ENCODE measurements at regions not wholly inside any gene's neighbourhood (a gene's known extent, or its start where the extent isn't known, plus 50 kb on each side); places are given as distances from the start of the nearest gene placed in this dataset.
A peak's percentile ranks its signal among the peaks of the same experiment; 100 is the strongest.
"Not testable (repeated sequence)": the region's sequence is repeated elsewhere in the genome, so short reads cannot be mapped to it uniquely, and the experiment has no call there.

DNA sequence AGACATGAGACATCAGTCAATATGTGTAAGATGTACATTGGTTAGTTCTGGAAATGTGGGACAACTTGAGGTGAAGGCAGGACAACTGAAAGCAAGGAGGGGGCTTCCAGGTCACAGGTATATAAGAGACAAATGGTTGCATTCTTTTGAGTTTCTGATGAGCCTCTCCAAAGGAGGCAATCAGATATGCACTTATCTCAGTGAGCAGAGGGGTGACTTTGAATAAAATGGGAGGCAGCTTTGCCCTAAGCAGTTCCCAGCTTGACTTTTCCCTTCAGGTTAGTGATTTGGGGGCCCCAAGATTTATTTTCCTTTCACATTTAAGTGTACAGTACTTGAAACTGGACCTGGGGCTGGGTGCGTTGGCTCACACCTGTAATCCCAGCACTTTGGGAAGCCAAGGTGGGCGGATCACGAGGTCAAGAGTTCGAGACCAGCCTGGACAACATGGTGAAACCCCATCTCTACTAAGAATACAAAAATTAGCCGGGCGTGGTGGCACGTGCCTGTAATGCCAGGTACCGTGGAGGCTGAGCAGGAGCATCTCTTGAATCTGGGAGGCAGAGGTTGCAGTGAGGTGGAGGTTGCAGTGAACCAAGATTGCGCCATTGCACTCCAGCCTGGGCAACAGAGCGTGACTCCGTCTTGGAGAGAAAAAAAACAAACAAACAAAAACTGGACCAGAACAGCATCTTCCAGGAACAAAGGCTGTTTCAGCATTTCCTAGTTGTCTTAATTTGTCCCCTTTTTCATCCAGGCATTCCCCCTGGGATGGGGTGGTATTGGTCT is 130.9 kb upstream of the ZNF746 start:
- not testable (repeated sequence) for DNase-seq

DNA sequence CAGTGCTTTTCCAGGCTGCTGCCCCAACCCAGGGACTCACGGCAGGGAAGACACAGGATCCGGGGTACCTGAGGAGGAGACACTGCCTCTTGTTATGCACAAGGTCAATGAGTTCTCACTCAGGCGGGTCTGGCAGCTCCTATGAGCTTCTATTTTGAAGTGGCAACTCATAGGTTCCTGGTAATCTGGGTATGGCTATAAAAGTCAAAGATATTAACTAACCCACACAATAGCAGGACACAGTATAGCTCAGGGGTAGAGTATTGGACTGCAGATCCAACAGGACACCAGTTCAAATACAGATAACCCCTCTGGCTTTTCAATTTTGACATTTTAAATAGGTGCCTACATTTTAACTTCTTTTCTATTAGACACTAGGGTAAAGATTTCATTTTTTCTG is 130.3 kb upstream of the ZNF746 start:
- no peak for DNase-seq

- no peak for DNase-seq
Measured at GRCh38 chr7:149626972-149627371, 129.4 kb upstream of the ZNF746 start.

DNA sequence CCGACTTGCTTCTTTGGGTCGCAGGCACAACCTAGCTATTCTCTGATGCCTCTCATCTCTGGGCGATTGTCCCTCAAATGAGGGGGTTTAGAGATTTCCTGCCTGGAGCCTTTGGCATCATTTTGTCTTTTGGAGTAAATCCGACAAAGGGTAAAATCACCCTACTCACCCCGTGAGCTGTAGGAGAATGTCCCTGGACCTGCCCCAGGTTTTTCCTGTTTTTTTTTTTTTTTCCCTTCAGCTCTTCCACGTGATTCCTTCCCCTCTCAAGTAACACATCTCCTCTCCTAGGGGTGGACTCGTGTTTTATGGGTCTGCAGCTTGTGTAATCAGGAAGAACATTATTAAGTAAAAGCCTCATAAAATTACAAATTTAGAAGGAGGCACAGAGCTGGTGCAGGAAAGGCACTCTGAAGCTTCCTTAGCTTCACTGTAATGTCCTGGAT is 128.4 kb upstream of the ZNF746 start:
- DNase-seq, result no peak

DNA sequence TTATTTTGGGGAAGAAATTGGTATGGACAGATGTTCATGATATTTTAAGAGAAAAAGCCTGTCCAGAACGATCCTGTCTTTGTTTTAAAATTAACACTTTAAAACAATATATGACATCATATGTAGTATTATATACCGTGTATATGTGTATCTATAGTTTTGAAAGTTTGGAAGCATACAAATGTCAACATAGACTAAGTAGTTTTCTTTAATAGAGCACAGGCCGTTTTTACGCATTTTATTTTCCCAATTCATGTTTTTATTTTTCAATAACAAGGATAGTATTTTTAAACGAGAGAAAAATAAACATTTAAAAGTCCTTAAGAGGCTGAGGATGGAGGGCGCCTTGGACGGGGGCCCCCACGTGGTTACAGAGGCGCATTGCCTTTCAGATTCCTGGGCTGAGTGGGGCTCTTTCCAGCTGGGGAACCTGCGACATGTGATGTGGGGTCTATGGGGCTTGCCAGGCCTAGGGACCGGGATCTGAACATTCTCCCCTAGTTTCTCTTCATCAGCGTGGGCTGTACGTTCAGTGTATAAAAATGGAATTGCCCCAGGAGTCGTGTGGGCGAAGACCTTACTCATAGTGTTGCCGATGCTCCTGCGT is 127.8 kb upstream of the ZNF746 start:
- peak; percentile 48 for DNase-seq

DNA sequence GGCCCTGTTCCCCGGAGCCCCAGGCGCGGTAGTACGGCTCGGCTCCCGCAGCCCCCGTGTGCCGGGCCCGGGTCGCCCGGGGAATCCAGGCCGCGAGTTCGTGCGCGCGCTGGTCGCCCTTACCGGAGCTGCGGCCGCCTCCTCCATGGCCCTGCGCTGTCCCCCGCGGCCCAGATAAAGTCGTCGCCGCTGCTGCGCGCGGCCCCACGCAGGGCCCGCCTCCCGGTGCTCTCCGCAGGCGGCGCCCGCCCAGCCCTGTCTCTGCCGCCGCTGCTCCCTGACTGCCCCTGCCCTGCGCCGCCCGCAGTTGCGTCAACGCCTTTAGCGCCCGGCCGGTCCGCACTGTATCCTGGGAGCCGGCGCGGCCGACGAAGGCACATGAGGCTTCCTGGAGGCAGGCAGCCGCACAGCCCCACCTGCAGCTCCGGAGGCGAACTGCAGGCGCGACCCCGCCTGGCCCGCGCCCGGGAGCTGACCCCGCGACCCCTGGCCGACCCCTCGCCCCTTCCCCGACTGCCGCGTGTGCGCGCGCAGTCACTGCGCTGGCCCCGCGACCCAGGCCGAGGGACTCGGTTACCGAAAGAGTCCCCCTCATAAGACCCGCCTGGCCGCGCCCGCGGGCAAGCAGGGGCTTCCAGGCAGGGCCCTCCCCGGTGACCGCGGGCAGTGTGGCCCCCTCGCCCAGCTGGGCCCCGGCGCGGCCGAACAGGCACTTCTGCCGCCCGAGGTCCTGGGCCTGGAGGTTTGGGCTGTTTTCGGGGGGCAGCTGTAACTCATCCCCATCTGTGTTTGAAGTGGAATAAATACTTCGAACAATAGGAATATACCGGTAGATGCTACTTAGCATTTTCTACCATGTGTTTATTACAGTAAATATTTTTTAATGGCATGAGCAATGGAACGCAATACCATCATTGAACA is 127.1 kb upstream of the ZNF746 start:
- peak; percentile 66 for DNase-seq

- DNase-seq, result no peak
Measured at GRCh38 chr7:149624006-149624405, 126.4 kb upstream of the ZNF746 start.

GRCh38 chr7:149623262-149623997 is 125.8 kb upstream of the ZNF746 start:
- DNase-seq, result not testable (repeated sequence)

GRCh38 chr7:149622444-149623210 is 125.0 kb upstream of the ZNF746 start:
- no peak for DNase-seq

- DNase-seq, result no peak
Measured at GRCh38 chr7:149621776-149622175, 124.2 kb upstream of the ZNF746 start.

DNA sequence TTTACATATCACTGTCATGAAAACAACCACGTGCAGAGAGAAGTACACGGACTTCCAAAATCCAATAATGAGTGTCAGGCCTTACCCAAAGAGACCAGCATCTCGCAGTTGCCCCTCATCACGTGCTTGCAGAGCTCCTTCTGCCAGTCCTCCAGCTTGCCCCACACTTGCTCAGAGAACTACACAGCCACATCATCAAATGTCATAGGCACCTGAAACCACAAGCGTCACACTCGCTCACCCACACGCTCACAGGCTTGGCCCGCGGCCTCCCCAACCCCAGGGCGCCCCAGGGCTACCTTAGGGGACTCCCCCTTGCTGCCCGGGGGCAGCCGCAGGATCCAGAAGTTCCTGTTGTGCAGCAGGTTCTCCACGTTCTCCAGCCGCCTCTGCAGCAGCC is 123.4 kb upstream of the ZNF746 start:
- no peak for DNase-seq

DNA sequence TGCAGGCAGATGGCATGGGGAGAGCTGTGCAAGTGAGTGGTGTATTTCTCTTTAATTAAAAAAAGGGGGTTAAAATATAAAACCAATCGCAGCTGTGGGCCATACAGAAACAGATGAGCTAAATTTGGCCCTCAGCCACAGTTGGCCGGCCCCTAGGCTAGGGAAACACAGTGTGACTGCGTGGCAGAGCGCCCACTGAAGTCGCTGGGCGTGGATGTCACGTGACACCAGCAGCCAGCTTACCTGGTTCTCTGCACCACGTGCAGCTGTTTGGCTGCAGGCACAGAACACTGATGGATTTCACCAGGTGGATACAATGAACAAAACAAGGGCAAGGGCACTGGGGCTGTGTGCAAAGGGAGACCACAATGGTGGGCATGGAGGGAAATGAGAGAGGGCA is 119.3 kb upstream of the ZNF746 start:
- DNase-seq, result no peak

DNA sequence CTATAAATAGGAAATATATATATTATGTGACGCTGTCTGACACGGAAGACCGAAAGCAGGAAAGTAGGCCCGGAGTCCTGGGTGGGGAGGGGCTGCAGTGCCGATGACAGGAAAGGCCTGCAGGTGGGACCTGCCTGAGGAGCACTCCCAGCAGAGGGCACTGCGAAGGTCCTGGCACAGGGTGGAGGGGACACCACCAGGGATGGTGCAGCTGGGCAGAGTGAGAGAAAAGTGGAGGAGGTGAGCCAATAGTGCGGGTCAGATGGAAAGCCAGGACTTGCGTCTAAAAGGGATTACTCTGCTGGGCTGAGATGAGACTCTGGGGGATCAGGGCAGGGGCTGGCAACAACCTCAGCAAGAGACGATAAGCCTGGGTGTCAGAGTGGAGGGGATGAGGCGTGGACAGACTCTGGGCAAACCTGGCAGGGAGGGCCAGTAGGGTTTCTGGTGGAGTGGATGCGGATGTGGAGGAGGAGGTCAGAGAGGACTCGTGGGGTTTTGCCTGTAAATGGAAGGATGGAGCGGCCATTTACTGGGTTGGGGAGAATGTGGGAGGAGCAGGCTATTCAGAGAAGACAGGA is 118.2 kb upstream of the ZNF746 start:
- DNase-seq, result no peak

DNA sequence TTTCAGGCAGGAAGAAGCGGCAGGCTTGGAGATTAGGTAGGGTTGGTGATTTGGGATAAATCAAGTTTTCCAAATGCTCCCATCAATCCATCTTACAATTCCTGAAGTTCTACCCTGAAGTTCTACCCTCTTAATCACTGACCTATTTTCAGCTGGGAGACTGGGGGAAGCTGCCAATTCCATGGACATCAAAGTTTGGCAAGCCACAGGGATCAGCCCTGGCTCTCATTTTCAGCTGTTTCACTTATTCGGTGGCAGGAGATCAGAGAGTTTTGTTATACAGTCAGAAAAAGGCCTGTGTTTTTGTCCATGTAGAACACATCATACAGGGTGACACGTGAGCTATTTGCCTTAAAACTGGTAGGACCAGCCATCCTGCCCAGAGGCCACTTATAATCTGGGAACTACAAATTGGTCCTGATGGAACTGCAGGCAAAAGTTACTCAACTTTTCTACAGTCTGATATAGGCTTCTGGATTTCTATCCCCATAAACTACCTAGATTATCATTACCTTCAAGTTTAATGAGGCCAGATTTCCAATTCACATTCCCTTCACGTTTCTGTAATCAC is 112.9 kb upstream of the ZNF746 start:
- no peak for DNase-seq

- DNase-seq, result no peak
Measured at GRCh38 chr7:149608168-149608567, 110.6 kb upstream of the ZNF746 start.

DNA sequence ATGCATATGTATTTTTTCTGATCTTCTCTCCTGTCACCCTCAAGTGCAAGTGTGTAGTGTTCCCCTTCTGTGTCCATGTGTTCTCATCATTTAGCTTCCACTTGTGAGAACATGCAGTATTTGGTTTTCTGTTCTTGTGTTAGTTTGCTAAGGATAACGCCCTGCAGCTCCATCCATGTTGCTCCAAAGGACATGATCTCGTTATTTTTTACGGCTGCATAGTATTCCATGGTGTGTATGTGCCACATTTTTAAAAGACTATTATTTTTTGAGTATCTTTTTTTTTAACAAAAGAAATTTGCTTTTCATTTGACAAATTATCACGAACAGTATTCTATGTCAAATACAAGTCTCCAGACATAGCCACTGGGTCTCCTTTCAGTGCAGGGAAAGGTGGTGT is 110.1 kb upstream of the ZNF746 start:
- DNase-seq, result no peak

GRCh38 chr7:149606826-149607225 is 109.2 kb upstream of the ZNF746 start:
- no peak for DNase-seq

- no peak for DNase-seq
Measured at GRCh38 chr7:149605696-149606095, 108.1 kb upstream of the ZNF746 start.

DNA sequence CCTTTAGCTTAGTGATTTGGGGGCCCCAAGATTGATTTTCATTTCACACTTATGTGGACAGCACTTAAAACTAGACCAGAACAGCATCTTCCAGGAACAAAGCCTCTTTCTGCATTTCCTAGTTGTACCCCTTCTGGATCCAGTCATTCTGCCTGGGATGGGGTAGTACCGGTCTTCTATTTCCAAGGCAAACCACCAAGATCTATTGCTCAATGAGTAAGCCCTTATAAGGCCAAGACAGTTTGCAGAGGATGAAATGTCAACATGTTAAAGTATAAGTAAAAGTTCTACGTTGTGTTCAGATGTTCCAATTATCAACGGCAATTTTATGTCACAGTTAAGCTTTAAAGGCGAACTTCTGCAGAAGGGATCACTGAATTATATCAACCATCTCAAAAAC is 106.9 kb upstream of the ZNF746 start:
- DNase-seq, result no peak

GRCh38 chr7:149600669-149601330 is 103.2 kb upstream of the ZNF746 start:
- not testable (repeated sequence) for DNase-seq
